Upper lobe of left lung (tissue), 6 donors: ENCODE measurements at regions not wholly inside any gene's neighbourhood (a gene's known extent, or its start where the extent isn't known, plus 50 kb on each side); places are given as distances from the start of the nearest gene placed in this dataset.
"Not testable (repeated sequence)": the region's sequence is repeated elsewhere in the genome, so short reads cannot be mapped to it uniquely, and the experiment has no call there.

ENCODE experiments used
- ATAC-seq, 2 donors: fragments of 200-7000 bp; cut with Tn5 transposase; one replicate each; pipeline ENCODE4 v1.9.1; 2022; ENCODE audit warnings: mild to moderate bottlenecking in 2 of 2, moderate library complexity in 2 of 2; ENCODE audit not compliant: low FRiP score in 2 of 2
- DNase-seq, 2 donors: peaks; one replicate each; pipeline ENCODE4 v3.0.0-alpha.2; 2019 to 2020
- H3K27ac ChIP-seq, 4 donors: fragments of 200-600 bp; sonication (generic); one replicate each; pipeline ENCODE4 v1.5.1; 2016 to 2019
- H3K27me3 ChIP-seq, 4 donors: fragments of 200-600 bp; sonication (generic); one replicate each; pipeline ENCODE4 v1.5.1; 2017 to 2019
- H3K36me3 ChIP-seq, 4 donors: fragments of 200-600 bp; sonication (generic); one replicate each; pipeline ENCODE4 v1.5.1; 2016 to 2019
- H3K4me1 ChIP-seq, 4 donors: fragments of 200-600 bp; sonication (generic); one replicate each; pipeline ENCODE4 v1.5.1; 2018 to 2019
- H3K4me3 ChIP-seq, 4 donors: fragments of 200-600 bp; sonication (generic); one replicate each; pipeline ENCODE4 v1.5.1; 2017 to 2019; ENCODE audit warnings: mild to moderate bottlenecking in 2 of 4, moderate library complexity in 1 of 4
- H3K9me3 ChIP-seq, 4 donors: fragments of 200-600 bp; sonication (generic); one replicate each; pipeline ENCODE4 v1.5.1; 2018 to 2019
- EP300 ChIP-seq, 4 donors: sonication (generic); formaldehyde crosslinking; IDR thresholded peaks; one replicate each; pipeline ENCODE4 v1.5.1; 2017; ENCODE audit warnings: antibody characterized with exemption in 4 of 4, control low read depth in 2 of 4
- POLR2A ChIP-seq, 4 donors: fragments of 450-650 bp; IDR thresholded peaks; one replicate each; pipeline ENCODE4 v1.5.1; 2016 to 2017; ENCODE audit warnings: antibody characterized with exemption in 4 of 4, mild to moderate bottlenecking in 2 of 4
- POLR2AphosphoS5 ChIP-seq, 2 donors: sonication (generic); formaldehyde crosslinking; IDR thresholded peaks; one replicate each; pipeline ENCODE4 v1.5.1; 2017; ENCODE audit warnings: antibody characterized with exemption in 2 of 2
- WGBS, 2 donors: methylation state at CpG; one replicate each; pipeline ENCODE4 v1.1.5; 2017 to 2018; 5-methylcytosine and 5-hydroxymethylcytosine counted together
- TF ChIP-seq, protein P1 (sequence below), 6 experiments: fragments of 450-650 bp in 4 of 6; fragments of 200-600 bp in 2 of 6; sonication (generic) in 2 of 6; IDR thresholded peaks; one replicate each; pipeline ENCODE4 v1.5.1; 2016 to 2019; ENCODE audit warnings: antibody characterized with exemption in 6 of 6
- donor health status: DM: no; HTN: no; CAD: no; lungs with moderate emphysema.
- donor health status: DM: no; HTN: yes; CAD: no; lungs with severe emphysema.

- ATAC-seq (no peak), DNase-seq (no peak)
- Histone ChIP-seq H3K4me1 (no peaks in the 10 kb centered on the region), H3K4me3 (no peak overlapping the region), H3K27ac (no peak overlapping the region), H3K36me3 (no peaks in the 10 kb centered on the region), H3K9me3 (no peaks in the 10 kb centered on the region), H3K27me3 (no peaks in the 10 kb centered on the region)
- WGBS, 2 donors = 90 to 96% methylated on average over 4 of the region's 4 CpGs
- TF ChIP-seq POLR2A (IDR thresholded peaks at IDR 0.05) (no peak), EP300 (IDR thresholded peaks at IDR 0.05) (no peak), POLR2AphosphoS5 (IDR thresholded peaks at IDR 0.05) (no peak)
- TF ChIP-seq, protein P1, sequence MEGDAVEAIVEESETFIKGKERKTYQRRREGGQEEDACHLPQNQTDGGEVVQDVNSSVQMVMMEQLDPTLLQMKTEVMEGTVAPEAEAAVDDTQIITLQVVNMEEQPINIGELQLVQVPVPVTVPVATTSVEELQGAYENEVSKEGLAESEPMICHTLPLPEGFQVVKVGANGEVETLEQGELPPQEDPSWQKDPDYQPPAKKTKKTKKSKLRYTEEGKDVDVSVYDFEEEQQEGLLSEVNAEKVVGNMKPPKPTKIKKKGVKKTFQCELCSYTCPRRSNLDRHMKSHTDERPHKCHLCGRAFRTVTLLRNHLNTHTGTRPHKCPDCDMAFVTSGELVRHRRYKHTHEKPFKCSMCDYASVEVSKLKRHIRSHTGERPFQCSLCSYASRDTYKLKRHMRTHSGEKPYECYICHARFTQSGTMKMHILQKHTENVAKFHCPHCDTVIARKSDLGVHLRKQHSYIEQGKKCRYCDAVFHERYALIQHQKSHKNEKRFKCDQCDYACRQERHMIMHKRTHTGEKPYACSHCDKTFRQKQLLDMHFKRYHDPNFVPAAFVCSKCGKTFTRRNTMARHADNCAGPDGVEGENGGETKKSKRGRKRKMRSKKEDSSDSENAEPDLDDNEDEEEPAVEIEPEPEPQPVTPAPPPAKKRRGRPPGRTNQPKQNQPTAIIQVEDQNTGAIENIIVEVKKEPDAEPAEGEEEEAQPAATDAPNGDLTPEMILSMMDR (IDR thresholded peaks at IDR 0.05) = no peak
Observed at GRCh38 chr20:52306477-52306876, 114.9 kb upstream of the ZFP64 start.

DNA sequence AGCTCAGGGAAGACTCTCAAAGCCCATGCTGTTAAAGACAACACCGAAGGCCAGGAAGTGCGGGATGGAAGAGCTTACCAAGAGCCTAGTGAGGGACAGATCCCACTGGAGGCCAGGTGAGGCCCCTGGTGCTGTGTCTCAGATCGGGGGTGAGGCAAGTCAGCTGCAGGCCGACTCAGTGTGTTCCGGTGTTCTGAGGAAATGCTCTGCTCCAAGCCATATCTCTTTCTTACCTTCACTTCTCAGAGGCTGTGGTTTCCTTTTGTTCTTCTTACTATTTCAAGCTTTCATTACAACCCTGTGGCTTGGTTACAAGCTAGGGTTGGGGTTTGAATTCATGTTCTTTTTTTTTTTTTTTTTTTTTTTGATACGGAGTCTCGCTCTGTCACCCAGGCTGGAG, 114.3 kb upstream of the ZFP64 start:
- Histone ChIP-seq H3K9me3 (no peaks in the 10 kb centered on the region), H3K27ac (no peak overlapping the region), H3K36me3 (no peaks in the 10 kb centered on the region), H3K4me1 (no peaks in the 10 kb centered on the region), H3K27me3 (no peaks in the 10 kb centered on the region), H3K4me3 (no peak overlapping the region)
- ATAC-seq (no peak), DNase-seq (no peak)
- WGBS, 2 donors = 74 to 75% methylated on average over 5 to 7 of the region's 7 CpGs
- TF ChIP-seq POLR2A (IDR thresholded peaks at IDR 0.05) (no peak), POLR2AphosphoS5 (IDR thresholded peaks at IDR 0.05) (no peak), EP300 (IDR thresholded peaks at IDR 0.05) (no peak)
- TF ChIP-seq, protein P1 (IDR thresholded peaks at IDR 0.05) = no peak

DNA sequence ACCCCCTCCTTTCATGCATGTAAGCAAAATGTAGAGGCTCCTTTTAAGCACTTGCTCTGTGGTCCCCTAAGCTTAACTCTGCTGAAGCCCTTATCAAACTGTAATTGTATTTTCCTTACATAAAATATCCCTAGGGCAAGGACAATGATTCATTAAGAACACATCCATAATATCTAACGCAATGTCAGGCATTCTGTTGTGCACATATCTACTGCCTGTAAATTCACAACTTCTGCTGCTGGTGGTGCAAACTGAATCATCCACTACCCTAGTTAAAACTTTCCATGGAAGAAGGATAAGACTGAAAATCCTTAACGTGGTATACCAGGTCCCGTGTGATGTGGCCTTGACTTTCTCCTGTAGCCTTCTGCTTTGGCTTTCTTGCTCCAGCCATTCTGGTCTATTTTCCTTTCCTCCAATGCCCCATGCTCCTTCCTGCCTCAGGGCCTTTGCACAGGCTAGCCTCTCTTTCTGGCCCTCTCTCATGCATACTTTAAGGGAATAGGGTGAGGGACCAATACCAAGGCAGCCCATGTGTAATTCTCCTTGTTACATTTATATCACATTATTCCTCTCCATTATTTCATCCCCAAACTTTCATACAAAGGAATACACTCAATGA, 113.6 kb upstream of the ZFP64 start:
- Histone ChIP-seq H3K27ac (no peak overlapping the region), H3K4me1 (no peaks in the 10 kb centered on the region), H3K27me3 (no peaks in the 10 kb centered on the region), H3K9me3 (no peaks in the 10 kb centered on the region), H3K4me3 (no peak overlapping the region), H3K36me3 (no peaks in the 10 kb centered on the region)
- ATAC-seq (no peak), DNase-seq (no peak)
- 88 to 95% methylated on average over 3 of the region's 3 CpGs for WGBS, 2 donors
- no peak for TF ChIP-seq POLR2AphosphoS5 (IDR thresholded peaks at IDR 0.05)
- TF ChIP-seq EP300 (IDR thresholded peaks at IDR 0.05) = no peak
- TF ChIP-seq, protein P1 (IDR thresholded peaks at IDR 0.05) = no peak
- TF ChIP-seq POLR2A (IDR thresholded peaks at IDR 0.05) = no peak

DNA sequence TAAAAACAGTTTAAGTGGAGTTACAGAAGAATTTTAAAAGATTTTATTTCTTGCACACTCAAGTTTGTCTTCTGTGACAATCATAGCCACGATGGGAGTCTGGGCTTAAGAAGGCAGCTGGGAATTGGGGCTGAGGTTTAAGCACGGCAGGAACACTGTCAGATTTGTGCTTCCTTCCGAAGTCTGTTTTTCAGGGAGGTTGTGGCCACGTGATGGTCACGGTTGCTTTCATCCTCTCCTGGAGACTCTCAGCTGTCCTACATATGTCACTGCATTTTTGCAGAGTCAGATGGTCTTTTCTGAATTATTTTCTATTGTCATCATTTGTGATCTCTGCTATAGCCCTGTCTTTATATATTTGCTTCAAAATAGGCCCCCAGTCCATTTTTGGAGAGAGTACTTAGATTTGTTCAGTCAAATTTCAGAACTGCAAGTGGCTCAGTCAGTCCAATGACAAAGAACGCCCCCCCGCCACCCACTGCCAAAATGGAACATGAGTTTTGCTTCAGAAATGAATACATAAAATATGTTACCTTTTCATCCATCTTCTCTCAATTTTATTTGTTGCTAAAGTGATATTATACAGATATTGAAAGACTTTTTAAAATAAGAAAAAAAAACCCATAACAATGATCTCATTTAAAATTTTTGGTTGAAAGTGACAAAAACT, 111.8 kb upstream of the ZFP64 start:
- DNase-seq (no peak), ATAC-seq (no peak)
- no peak overlapping the region for H3K27ac ChIP-seq
- TF ChIP-seq EP300 (IDR thresholded peaks at IDR 0.05) (no peak), POLR2AphosphoS5 (IDR thresholded peaks at IDR 0.05) (no peak), POLR2A (IDR thresholded peaks at IDR 0.05) (no peak)
- TF ChIP-seq, protein P1 (IDR thresholded peaks at IDR 0.05) = no peak
- no peaks in the 10 kb centered on the region for H3K4me1 ChIP-seq
- H3K9me3 ChIP-seq = no peaks in the 10 kb centered on the region
- no peak overlapping the region for H3K4me3 ChIP-seq
- H3K27me3 ChIP-seq = no peaks in the 10 kb centered on the region
- H3K36me3 ChIP-seq = no peaks in the 10 kb centered on the region
- WGBS, 2 donors = 78 to 79% methylated on average over 7 of the region's 7 CpGs

GRCh38 chr20:52302736-52303135, 111.2 kb upstream of the ZFP64 start:
- no peaks in the 10 kb centered on the region for H3K27me3 ChIP-seq
- DNase-seq (no peak), ATAC-seq (no peak)
- no peaks in the 10 kb centered on the region for H3K9me3 ChIP-seq
- no peak overlapping the region for H3K4me3 ChIP-seq
- WGBS, 2 donors = 82 to 84% methylated on average over 3 of the region's 3 CpGs
- H3K36me3 ChIP-seq = no peaks in the 10 kb centered on the region
- no peak overlapping the region for H3K27ac ChIP-seq
- TF ChIP-seq, protein P1 (IDR thresholded peaks at IDR 0.05) = no peak
- no peak for TF ChIP-seq POLR2AphosphoS5 (IDR thresholded peaks at IDR 0.05)
- TF ChIP-seq POLR2A (IDR thresholded peaks at IDR 0.05) = no peak
- no peak for TF ChIP-seq EP300 (IDR thresholded peaks at IDR 0.05)
- H3K4me1 ChIP-seq = no peaks in the 10 kb centered on the region

DNA sequence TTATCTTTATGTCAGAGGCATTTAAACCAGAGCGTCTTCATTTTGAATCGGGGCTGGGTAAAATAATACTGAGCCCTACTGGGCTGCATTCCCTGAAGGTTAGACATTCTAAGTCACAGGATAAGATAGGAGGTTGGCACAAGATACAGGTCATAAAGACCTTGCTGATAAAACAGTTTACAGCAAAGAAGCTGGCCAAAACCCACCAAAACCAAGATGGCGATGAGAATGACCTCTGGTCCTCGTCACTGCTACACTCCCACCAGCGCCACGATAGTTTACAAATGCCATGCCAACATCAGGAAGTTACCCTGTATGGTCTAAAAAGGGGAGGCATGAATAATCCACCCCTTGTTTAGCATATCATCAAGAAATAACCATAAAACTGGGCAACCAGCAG, 110.5 kb upstream of the ZFP64 start:
- not testable (repeated sequence) for ATAC-seq
- 91 to 93% methylated on average over 6 of the region's 6 CpGs for WGBS, 2 donors

More for the DNA sequence above, 110.5 kb upstream of the ZFP64 start:
- not testable (repeated sequence) for H3K36me3 ChIP-seq, H3K9me3 ChIP-seq, H3K27ac ChIP-seq, H3K27me3 ChIP-seq, H3K4me3 ChIP-seq, DNase-seq, H3K4me1 ChIP-seq
